ENCODE measurements at regions not wholly inside any gene's neighbourhood (a gene's known extent, or its start where the extent isn't known, plus 50 kb on each side); places are given as distances from the start of the nearest gene placed in this dataset.

GRCh38 chr17:13182854-13183253 is 165.0 kb upstream of the ELAC2 start:
- TF ChIP-seq GATA2 (IDR thresholded peaks at IDR 0.05; ENCODE audit: low read depth, low read length) (no peak), GATA3 (IDR thresholded peaks at IDR 0.05; ENCODE audit: low read depth, low read length) (no peak)
